Prostate gland (tissue), 2 donors: ENCODE measurements at regions not wholly inside any gene's neighbourhood (a gene's known extent, or its start where the extent isn't known, plus 50 kb on each side); places are given as distances from the start of the nearest gene placed in this dataset.

Source experiments
- DNase-seq: peaks from one replicate; pipeline ENCODE4 v3.0.0-alpha.2; 2019; ENCODE audit warnings: low spot score
- H3K27ac ChIP-seq, 2 donors: fragments of 200-600 bp; sonication (generic); 2 replicates each; pipeline ENCODE4 v1.5.1; 2017 to 2019
- H3K27me3 ChIP-seq: fragments of 200-600 bp; sonication (generic); replicated peaks from 2 replicates; pipeline ENCODE4 v1.5.1; 2019; ENCODE audit not compliant: insufficient read depth
- H3K36me3 ChIP-seq, 2 donors: fragments of 200-600 bp; sonication (generic); 1 replicate in 1 of 2; 2 replicates in 1 of 2; pipeline versions ENCODE4 v1.5.1 to v1.8.1; 2017 to 2019
- H3K4me1 ChIP-seq: fragments of 200-600 bp; sonication (generic); replicated peaks from 2 replicates; pipeline ENCODE4 v1.5.1; 2019
- H3K4me3 ChIP-seq, 2 donors: fragments of 200-600 bp; sonication (generic); 2 replicates each; pipeline ENCODE4 v1.5.1; 2017 to 2019
- H3K9me3 ChIP-seq: fragments of 200-600 bp; sonication (generic); 2 replicates; pipeline ENCODE4 v1.5.1; 2017
- POLR2A ChIP-seq: fragments of 450-650 bp; IDR thresholded peaks from one replicate; pipeline ENCODE4 v1.6.1; 2016; ENCODE audit warnings: antibody characterized with exemption, mild to moderate bottlenecking
- POLR2AphosphoS5 ChIP-seq: sonication (generic); formaldehyde crosslinking; IDR thresholded peaks from one replicate; pipeline ENCODE4 v1.6.1; 2017; ENCODE audit warnings: antibody characterized with exemption
- WGBS: methylation state at CpG from one replicate; pipeline ENCODE4 v1.1.5; 2018; 5-methylcytosine and 5-hydroxymethylcytosine counted together
- intact Hi-C: fragments of 100-400 bp; cut with DNase I; formaldehyde crosslinking; loops from one replicate; pipeline ENCODE4 v1.14.2; 2022
- TF ChIP-seq, protein P1 (sequence below), 4 experiments: fragments of 200-600 bp in 2 of 4; fragments of 450-650 bp in 2 of 4; sonication (generic) in 2 of 4; IDR thresholded peaks; 1 replicate in 3 of 4; 2 replicates in 1 of 4; pipeline ENCODE4 v1.5.1; 2016 to 2019; ENCODE audit warnings: antibody characterized with exemption in 4 of 4, mild to moderate bottlenecking in 2 of 4, moderate library complexity in 2 of 4

GRCh38 chr18:72613534-72613930 is 69.4 kb upstream of the CBLN2 start:
- intact Hi-C loops: no loop called here
- H3K9me3 ChIP-seq: no peaks in the 10 kb centered on the region
- no peak overlapping the region for H3K4me3 ChIP-seq
- H3K27ac ChIP-seq: no peak overlapping the region
- WGBS: 30% methylated on average over 4 of the region's 4 CpGs
- no peaks in the 10 kb centered on the region for H3K27me3 ChIP-seq
- no peak for DNase-seq
- no peaks in the 10 kb centered on the region for H3K36me3 ChIP-seq
- TF ChIP-seq, protein P1, sequence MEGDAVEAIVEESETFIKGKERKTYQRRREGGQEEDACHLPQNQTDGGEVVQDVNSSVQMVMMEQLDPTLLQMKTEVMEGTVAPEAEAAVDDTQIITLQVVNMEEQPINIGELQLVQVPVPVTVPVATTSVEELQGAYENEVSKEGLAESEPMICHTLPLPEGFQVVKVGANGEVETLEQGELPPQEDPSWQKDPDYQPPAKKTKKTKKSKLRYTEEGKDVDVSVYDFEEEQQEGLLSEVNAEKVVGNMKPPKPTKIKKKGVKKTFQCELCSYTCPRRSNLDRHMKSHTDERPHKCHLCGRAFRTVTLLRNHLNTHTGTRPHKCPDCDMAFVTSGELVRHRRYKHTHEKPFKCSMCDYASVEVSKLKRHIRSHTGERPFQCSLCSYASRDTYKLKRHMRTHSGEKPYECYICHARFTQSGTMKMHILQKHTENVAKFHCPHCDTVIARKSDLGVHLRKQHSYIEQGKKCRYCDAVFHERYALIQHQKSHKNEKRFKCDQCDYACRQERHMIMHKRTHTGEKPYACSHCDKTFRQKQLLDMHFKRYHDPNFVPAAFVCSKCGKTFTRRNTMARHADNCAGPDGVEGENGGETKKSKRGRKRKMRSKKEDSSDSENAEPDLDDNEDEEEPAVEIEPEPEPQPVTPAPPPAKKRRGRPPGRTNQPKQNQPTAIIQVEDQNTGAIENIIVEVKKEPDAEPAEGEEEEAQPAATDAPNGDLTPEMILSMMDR (IDR thresholded peaks at IDR 0.05): no peak
- TF ChIP-seq POLR2AphosphoS5: no peak
- TF ChIP-seq POLR2A: no peak
- H3K4me1 ChIP-seq: no peaks in the 10 kb centered on the region

DNA sequence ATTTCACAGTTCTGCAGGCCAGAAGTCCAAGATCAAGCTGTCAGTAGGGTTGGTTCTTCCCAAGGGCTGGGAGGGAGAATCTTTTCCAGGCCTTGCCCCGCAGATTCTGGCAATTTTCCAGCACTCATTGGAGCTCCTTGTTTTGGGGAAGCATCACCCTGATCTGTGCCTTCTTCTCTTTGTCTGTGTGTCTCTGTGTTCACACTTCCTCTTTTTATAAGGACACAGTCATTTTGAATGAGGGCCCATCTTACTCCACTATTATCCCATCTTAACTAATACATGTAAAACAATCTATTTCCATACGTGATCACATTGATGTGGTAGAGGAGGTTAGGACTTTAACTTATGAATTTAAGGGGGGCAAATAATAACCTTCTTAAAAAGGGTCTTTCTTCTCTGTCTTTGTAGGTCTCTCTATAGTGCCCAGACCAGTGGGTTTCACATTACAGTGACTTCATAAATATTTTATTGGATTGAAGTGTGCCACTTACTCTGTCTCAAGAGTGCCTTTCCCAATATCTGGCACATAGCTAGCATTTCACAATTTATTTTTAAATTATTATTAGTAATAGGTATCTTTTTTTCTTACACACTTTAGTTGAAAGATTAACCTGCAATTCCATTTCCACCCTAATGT is 68.9 kb upstream of the CBLN2 start:
- no peak overlapping the region for H3K4me3 ChIP-seq
- intact Hi-C loops: no loop called here
- TF ChIP-seq POLR2A (no peak), POLR2AphosphoS5 (no peak)
- TF ChIP-seq, protein P1 (IDR thresholded peaks at IDR 0.05): no peak
- no peaks in the 10 kb centered on the region for H3K9me3 ChIP-seq
- H3K4me1 ChIP-seq: no peaks in the 10 kb centered on the region
- WGBS: 57% methylated on average over 2 of the region's 2 CpGs
- no peaks in the 10 kb centered on the region for H3K27me3 ChIP-seq
- no peak for DNase-seq
- no peak overlapping the region for H3K27ac ChIP-seq
- H3K36me3 ChIP-seq: no peaks in the 10 kb centered on the region

GRCh38 chr18:72605376-72605775 is 61.2 kb upstream of the CBLN2 start:
- DNase-seq: no peak
- Histone ChIP-seq H3K27ac (no peak overlapping the region), H3K36me3 (no peaks in the 10 kb centered on the region), H3K9me3 (no peaks in the 10 kb centered on the region), H3K4me3 (no peak overlapping the region), H3K27me3 (no peaks in the 10 kb centered on the region), H3K4me1 (no peaks in the 10 kb centered on the region)
- whole genome bisulfite sequencing: 90% methylated on average over 1 of the region's 1 CpG
- TF ChIP-seq POLR2A (no peak), POLR2AphosphoS5 (no peak)
- TF ChIP-seq, protein P1 (IDR thresholded peaks at IDR 0.05): no peak
- intact Hi-C loops: no loop called here

DNA sequence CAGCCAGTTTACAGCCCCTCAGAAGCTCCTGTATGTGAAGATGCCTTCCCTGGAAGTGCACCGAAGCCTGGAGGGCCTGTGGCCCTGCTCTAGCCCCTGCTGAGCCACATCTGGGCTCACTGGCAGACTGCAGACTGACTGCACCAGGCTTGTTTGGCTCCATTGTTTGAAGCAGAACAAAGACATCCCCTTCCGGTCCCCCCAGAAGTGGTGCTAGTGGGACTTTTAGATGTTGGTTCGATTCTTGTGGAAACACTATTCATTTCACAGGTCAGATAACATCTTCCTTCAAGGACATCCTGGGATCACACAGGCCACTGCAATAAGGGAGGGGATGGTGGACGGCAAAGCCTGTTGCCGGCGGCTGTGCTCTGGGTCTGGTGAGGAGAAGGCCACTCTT is 57.8 kb upstream of the CBLN2 start:
- Histone ChIP-seq H3K9me3 (no peaks in the 10 kb centered on the region), H3K27me3 (no peaks in the 10 kb centered on the region), H3K4me3 (no peak overlapping the region), H3K4me1 (no peaks in the 10 kb centered on the region), H3K27ac (no peak overlapping the region), H3K36me3 (no peaks in the 10 kb centered on the region)
- intact Hi-C loops: no loop called here
- TF ChIP-seq POLR2AphosphoS5 (no peak), POLR2A (no peak)
- TF ChIP-seq, protein P1 (IDR thresholded peaks at IDR 0.05): no peak
- DNase-seq: no peak
- WGBS: 71% methylated on average over 6 of the region's 6 CpGs

DNA sequence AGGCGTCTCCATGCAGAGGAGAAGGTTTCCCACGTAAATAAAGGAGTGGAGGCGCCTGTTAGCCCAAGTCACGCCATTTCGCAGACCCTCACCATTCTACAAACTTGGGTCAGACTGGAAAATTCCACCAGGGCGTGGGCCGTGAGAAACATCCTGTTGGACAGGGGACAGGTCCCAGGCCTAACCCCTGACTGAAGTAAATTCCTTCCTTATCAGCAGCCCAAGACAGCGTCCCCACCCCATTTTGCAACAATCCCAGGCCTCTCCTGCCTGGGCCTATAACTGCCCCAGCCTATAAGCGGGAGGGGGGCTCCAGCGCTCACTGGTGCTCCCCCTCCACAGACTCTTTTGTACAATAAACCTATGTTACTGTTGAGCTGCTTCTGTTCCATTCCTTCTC is 57.3 kb upstream of the CBLN2 start:
- no peaks in the 10 kb centered on the region for H3K36me3 ChIP-seq
- H3K27ac ChIP-seq: no peak overlapping the region
- no peaks in the 10 kb centered on the region for H3K27me3 ChIP-seq
- no peak overlapping the region for H3K4me3 ChIP-seq
- intact Hi-C loops: no loop called here
- DNase-seq: no peak
- no peaks in the 10 kb centered on the region for H3K4me1 ChIP-seq
- 88% methylated on average over 10 of the region's 10 CpGs for WGBS
- H3K9me3 ChIP-seq: no peaks in the 10 kb centered on the region
- TF ChIP-seq POLR2A: no peak
- TF ChIP-seq, protein P1 (IDR thresholded peaks at IDR 0.05): no peak
- TF ChIP-seq POLR2AphosphoS5: no peak
